ENCODE measurements at regions not wholly inside any gene's neighbourhood (a gene's known extent, or its start where the extent isn't known, plus 50 kb on each side); places are given as distances from the start of the nearest gene placed in this dataset.

- POLR2A ChIA-PET (ENCODE audit: unreplicated experiment): no interaction called here
Measured at GRCh38 chr11:112864672-112865071, 96.5 kb upstream of the NCAM1 start.

More at GRCh38 chr11:112864672-112865071, 96.5 kb upstream of the NCAM1 start:
- Histone ChIP-seq H3K18ac (ENCODE audit: low read depth, low read length) (no peak overlapping the region), H4K20me1 (ENCODE audit: insufficient read depth, low read length) (no peaks in the 10 kb centered on the region), H3K36me3 (ENCODE audit: control insufficient read depth, insufficient read depth, low read length) (no peaks in the 10 kb centered on the region), H2AK5ac (ENCODE audit: low read depth, low read length) (no peak overlapping the region), H3K4me1 (ENCODE audit: control insufficient read depth, insufficient read depth, low read length) (no peaks in the 10 kb centered on the region), H3K79me1 (ENCODE audit: low read depth in 1 of 2, low read length in 2 of 2) (no peaks in the 10 kb centered on the region), H3K27me3 (ENCODE audit: control insufficient read depth, insufficient read depth, low read length) (no peaks in the 10 kb centered on the region), H2BK20ac (ENCODE audit: low read depth, low read length) (no peak overlapping the region), H3K4me3 (ENCODE audit: insufficient read depth, low read depth, low read length) (no peak overlapping the region), H3K9ac (ENCODE audit: low read depth, low read length) (no peak overlapping the region), H3K14ac (replicated peaks; ENCODE audit: low read depth, low read length) (no peak overlapping the region), H2AK9ac (replicated peaks; ENCODE audit: low read depth, low read length, poor library complexity) (no peak overlapping the region), H3K27ac (ENCODE audit: insufficient read depth, low read length) (no peak overlapping the region), H3K9me1 (ENCODE audit: insufficient read depth, low read length) (no peaks in the 10 kb centered on the region), H2BK5ac (ENCODE audit: low read depth, low read length, poor library complexity, severe bottlenecking) (no peak overlapping the region), H2BK15ac (ENCODE audit: low read depth, low read length) (no peak overlapping the region), H3K23ac (ENCODE audit: low read depth, low read length) (no peak overlapping the region), H4K8ac (ENCODE audit: low read depth in 2 of 2, low read length in 2 of 2) (no peak overlapping the region), H2BK120ac (ENCODE audit: low read depth, low read length) (no peak overlapping the region), H4K91ac (ENCODE audit: insufficient read depth, low read depth, low read length) (no peak overlapping the region), H2AFZ (replicated peaks; ENCODE audit: low read length, poor library complexity) (no peak overlapping the region), H3K4me2 (ENCODE audit: low read depth, low read length) (no peak overlapping the region), H4K5ac (ENCODE audit: low read depth, low read length) (no peak overlapping the region), H3K9me3 (ENCODE audit: control insufficient read depth, insufficient read depth, low read length) (peaks cover 7% of the 10 kb centered on the region), H3K56ac (ENCODE audit: extremely low read depth, insufficient read depth, low read length) (no peak overlapping the region), H3K4ac (ENCODE audit: low read depth, low read length) (no peak overlapping the region)
- intact Hi-C loops (cut with micrococcal nuclease) (no loop called here), dilution Hi-C loops (cut with HindIII; ENCODE audit: low sequenced_read_pairs, unreplicated experiment) (no loop called here), in situ Hi-C loops (cut with MboI; ENCODE audit: low sequenced_read_pairs) (no loop called here)
- TF ChIP-seq, protein P1, sequence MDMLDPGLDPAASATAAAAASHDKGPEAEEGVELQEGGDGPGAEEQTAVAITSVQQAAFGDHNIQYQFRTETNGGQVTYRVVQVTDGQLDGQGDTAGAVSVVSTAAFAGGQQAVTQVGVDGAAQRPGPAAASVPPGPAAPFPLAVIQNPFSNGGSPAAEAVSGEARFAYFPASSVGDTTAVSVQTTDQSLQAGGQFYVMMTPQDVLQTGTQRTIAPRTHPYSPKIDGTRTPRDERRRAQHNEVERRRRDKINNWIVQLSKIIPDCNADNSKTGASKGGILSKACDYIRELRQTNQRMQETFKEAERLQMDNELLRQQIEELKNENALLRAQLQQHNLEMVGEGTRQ (IDR thresholded peaks at IDR 0.05; ENCODE audit: low read depth, low read length): no peak
- TF ChIP-seq RCOR1 (IDR thresholded peaks at IDR 0.05; ENCODE audit: insufficient replicate concordance, low read length): no peak
- no peak for TF ChIP-seq MAZ (IDR thresholded peaks at IDR 0.05; ENCODE audit: borderline replicate concordance, low read depth, low read length)
- no peak for TF ChIP-seq POLR2A (IDR thresholded peaks at IDR 0.05; ENCODE audit: low read depth, low read length)
- no peak for TF ChIP-seq MAFK (IDR thresholded peaks at IDR 0.05; ENCODE audit: low read depth, low read length)
- no peak for TF ChIP-seq RFX5 (IDR thresholded peaks at IDR 0.05; ENCODE audit: low read depth, low read length)
- no peak for TF ChIP-seq BHLHE40 (IDR thresholded peaks at IDR 0.05; ENCODE audit: low read depth, low read length)
- TF ChIP-seq, protein P2, sequence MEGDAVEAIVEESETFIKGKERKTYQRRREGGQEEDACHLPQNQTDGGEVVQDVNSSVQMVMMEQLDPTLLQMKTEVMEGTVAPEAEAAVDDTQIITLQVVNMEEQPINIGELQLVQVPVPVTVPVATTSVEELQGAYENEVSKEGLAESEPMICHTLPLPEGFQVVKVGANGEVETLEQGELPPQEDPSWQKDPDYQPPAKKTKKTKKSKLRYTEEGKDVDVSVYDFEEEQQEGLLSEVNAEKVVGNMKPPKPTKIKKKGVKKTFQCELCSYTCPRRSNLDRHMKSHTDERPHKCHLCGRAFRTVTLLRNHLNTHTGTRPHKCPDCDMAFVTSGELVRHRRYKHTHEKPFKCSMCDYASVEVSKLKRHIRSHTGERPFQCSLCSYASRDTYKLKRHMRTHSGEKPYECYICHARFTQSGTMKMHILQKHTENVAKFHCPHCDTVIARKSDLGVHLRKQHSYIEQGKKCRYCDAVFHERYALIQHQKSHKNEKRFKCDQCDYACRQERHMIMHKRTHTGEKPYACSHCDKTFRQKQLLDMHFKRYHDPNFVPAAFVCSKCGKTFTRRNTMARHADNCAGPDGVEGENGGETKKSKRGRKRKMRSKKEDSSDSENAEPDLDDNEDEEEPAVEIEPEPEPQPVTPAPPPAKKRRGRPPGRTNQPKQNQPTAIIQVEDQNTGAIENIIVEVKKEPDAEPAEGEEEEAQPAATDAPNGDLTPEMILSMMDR (conservative IDR thresholded peaks at IDR 0.05; ENCODE audit: low read depth, low read length): no peak
- TF ChIP-seq RAD21 (IDR thresholded peaks at IDR 0.05; ENCODE audit: low read length): no peak
- no peak for TF ChIP-seq FOS (IDR thresholded peaks at IDR 0.05; ENCODE audit: low read depth, low read length)
- TF ChIP-seq CEBPB (IDR thresholded peaks at IDR 0.05; ENCODE audit: low read depth, low read length): no peak
- no peak for TF ChIP-seq MXI1 (IDR thresholded peaks at IDR 0.05; ENCODE audit: borderline replicate concordance, low read depth, low read length)
- no peak for TF ChIP-seq SMC3 (IDR thresholded peaks at IDR 0.05; ENCODE audit: low read depth, low read length)
- TF ChIP-seq CHD1 (IDR thresholded peaks at IDR 0.05; ENCODE audit: low read depth, low read length): no peak
- TF ChIP-seq, protein P3, sequence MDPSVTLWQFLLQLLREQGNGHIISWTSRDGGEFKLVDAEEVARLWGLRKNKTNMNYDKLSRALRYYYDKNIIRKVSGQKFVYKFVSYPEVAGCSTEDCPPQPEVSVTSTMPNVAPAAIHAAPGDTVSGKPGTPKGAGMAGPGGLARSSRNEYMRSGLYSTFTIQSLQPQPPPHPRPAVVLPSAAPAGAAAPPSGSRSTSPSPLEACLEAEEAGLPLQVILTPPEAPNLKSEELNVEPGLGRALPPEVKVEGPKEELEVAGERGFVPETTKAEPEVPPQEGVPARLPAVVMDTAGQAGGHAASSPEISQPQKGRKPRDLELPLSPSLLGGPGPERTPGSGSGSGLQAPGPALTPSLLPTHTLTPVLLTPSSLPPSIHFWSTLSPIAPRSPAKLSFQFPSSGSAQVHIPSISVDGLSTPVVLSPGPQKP (IDR thresholded peaks at IDR 0.05; ENCODE audit: borderline replicate concordance, low read depth, low read length): no peak
- TF ChIP-seq NFE2L2 (IDR thresholded peaks at IDR 0.05; ENCODE audit: low read depth, low read length): no peak
- BruUV-seq (replicated peaks): no TSS peak
- no peak for ATAC-seq (ENCODE audit: low read depth)
- 67% methylated on average over 6 of the region's 9 CpGs; no CpG with 5 or more reads in 1 of the 2 experiments for WGBS, 2 experiments (ENCODE audit: extremely low coverage in 2 of 2, insufficient read length in 1 of 2)
- CTCF ChIA-PET: no interaction called here
- no peak for DNase-seq
